GM21367 (cell line): ENCODE measurements at regions not wholly inside any gene's neighbourhood (a gene's known extent, or its start where the extent isn't known, plus 50 kb on each side); places are given as distances from the start of the nearest gene placed in this dataset.

Experiments used
- ATAC-seq: cut with Tn5 transposase; IDR thresholded peaks from one replicate; pipeline ENCODE4 v1.9.1; 2021; ENCODE audit not compliant: unreplicated experiment

- no peak for ATAC-seq
Observed at GRCh38 chr5:116389601-116390000, 185.0 kb downstream of the SEMA6A start.

DNA sequence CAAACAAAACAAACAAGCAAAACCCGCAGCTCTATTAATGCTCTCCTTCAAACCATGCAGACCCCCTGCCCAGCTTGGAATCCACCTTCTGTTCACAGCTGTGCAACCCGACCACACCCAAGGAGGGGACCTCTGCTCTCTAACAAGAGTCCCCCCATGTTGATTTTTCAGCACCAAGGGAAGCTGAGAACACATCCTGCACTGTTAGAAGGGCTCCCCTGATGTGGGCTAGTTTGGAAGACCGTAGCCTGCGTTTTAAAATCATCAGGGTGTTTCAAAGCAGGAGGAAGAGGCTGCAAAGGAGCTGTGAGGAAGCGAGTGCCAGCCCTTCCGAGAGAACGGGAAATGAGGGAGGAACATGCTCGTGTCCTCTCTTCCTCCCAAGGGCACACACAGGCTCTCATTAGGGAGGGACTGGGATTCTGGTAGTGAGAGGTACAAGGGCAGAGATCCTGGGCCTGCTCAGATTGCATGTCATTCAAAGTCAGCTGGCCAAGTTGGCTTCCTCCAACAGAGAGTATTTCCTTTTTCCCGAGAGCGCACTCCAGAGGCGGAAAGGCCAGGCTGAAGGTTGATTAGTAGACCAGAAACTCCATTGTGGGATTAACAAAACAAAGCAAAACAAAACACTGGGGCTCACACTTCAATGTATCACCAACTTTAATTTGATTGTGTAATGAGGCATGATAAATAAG lies 185.9 kb downstream of the SEMA6A start:
- ATAC-seq, result no peak

GRCh38 chr5:116387738-116388137 lies 186.9 kb downstream of the SEMA6A start:
- no peak for ATAC-seq

GRCh38 chr5:116386633-116387032 lies 188.0 kb downstream of the SEMA6A start:
- ATAC-seq, result no peak

GRCh38 chr5:116382874-116383266 lies 191.8 kb downstream of the SEMA6A start:
- ATAC-seq, result no peak

- ATAC-seq, result no peak
Observed at GRCh38 chr5:116382032-116382873, 192.4 kb downstream of the SEMA6A start.

DNA sequence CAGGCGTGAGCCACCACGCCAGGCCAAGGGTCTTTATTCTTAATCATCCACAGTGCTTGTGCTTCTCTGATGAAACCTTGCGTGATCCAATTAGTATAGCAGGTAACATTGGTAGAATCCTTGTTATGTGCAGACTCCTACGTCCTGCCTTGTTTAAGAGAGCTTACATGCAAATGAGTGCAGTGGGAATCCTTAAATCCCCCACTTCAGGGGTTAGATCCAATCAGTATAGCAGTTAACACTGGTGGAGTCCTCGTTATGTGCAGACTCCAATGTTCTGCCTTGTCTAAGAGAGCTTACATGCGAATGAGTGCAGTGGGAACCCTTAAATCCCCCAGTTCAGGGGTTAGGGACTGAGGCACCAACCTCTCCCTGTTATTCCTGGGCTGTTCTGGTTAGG lies 193.4 kb downstream of the SEMA6A start:
- no peak for ATAC-seq

- no peak for ATAC-seq
Observed at GRCh38 chr5:116380621-116381020, 194.0 kb downstream of the SEMA6A start.

DNA sequence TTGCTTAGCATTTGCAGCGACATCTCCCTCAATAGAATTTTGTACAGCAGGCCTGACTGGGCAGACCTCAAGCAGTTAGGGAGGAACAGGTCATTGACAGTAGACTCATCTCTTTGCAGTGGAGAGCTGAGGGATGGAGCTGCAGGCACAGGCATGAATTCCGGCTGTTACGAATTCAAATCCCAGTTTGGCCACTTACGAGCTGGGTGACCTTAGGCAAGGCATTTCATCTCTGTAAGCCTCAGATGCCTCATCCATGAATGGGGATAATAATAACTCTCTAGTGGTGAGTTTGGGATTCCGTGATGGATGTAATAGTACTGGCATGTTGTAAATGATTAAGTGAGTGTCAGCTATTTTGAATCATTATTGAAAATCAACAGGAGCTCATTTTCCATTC lies 195.3 kb downstream of the SEMA6A start:
- no peak for ATAC-seq

GRCh38 chr5:116378777-116379121 lies 195.9 kb downstream of the SEMA6A start:
- no peak for ATAC-seq

DNA sequence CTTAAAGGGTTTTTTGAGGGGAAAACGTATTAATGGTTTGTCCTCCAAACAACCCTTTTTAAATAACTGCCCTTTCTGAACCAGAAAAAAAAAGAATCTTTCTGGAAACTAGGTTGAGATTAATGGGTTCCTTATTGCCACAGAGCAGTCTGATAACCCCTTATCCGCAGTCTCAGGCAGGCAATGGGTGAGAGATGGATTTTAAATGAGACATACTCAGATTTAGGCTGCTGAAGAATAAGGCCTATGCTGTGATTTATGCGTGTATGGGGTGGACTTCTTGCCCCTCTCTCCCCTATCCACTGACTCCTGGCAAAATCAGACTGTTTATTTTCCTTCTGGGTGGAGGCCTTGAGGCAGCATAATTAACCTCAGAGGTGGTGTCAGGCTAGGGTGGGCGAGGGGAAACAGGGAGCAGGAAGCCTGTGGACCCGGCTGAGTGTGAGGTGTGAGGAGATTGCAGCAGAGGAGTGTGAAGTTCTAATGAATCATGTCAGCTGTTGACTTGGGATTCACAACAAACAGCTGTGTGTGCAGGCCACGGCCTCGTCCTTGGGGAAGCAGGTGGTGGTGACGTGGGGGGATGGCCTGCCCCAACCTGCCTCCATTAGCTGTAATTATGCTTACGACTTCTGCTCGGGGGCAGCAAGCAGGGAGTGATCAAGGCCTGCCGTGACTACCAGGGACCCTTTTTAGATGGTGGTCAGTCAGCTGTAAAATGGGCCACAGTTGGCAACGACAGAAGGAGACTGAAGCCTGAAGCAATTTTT lies 196.4 kb downstream of the SEMA6A start:
- ATAC-seq, result no peak

DNA sequence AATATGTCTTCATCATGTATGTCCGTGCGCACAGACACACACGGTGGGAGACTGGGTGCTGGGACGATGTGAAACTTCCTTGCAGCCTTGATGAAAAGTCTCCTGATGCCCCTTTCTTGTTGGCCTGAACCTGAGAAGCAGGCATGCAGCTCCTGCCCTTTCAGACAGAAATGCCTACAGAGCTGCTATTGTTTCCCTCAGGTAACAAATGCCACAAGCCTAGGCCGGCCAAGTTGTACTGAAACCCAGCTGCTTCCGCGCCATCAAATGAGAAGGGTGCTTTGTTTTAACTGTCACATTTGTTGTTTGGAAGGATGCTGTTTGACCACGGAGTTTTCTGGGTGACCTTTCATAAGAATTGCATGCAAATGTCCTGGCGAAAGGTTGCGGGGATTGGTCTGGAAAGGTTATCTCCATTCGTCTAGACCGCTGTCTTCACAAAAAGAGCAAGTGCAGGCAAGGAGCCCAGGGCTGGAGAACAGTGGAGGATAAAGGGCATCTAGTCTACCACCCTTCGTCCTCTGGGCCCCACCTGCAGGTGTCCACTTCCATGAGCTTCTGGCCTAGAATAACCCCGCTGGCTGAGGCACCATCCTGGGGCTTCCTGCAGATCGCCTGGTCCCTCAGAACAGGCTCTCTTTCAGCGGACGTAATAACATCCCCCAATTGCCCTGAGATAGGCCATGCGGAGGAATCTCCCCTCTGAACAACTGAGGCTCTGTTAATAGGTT lies 197.2 kb downstream of the SEMA6A start:
- no peak for ATAC-seq

GRCh38 chr5:116375926-116376325 lies 198.7 kb downstream of the SEMA6A start:
- no peak for ATAC-seq

GRCh38 chr5:116374434-116374852 lies 200.2 kb downstream of the SEMA6A start:
- ATAC-seq, result no peak

- ATAC-seq, result no peak
Observed at GRCh38 chr5:116372931-116373597, 201.6 kb downstream of the SEMA6A start.

DNA sequence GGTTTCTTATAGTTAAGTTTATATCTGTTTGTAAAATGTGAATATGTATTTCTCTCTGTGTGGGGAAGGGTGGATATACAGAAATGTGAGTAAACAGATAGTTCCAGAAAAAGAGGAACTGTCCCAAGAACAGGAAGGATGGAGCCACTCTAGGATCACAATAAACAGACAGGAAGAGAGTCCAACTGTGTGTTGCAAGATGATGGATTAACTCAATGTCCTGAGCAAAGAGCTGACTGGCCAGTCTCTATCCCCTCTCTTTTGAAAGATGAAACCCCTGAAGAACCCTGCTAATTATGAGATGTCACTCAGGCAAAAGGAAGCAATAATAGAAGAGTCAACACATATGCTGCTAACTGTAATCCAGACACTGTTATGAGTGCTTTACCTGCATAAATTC lies 202.7 kb downstream of the SEMA6A start:
- ATAC-seq, result no peak

DNA sequence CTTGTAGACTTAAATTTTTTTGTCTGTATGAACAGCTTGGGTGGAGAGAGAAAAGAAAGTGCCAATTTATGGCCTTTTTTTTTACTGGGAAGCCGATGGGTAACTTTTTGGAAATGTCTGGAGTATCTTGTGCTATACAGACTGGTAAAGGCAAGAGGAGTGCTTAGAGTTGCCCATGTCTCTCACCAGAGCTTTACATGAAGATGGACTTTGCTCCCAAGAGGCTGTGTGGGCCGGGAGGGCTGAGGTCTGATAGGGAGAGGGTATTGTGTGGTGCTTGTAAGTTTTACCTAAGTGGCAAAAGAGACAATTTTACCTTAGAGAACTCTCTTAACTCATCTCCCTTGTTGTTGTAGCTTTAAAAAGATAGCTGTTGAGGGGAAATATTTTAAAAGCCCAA lies 203.2 kb downstream of the SEMA6A start:
- ATAC-seq, result no peak

DNA sequence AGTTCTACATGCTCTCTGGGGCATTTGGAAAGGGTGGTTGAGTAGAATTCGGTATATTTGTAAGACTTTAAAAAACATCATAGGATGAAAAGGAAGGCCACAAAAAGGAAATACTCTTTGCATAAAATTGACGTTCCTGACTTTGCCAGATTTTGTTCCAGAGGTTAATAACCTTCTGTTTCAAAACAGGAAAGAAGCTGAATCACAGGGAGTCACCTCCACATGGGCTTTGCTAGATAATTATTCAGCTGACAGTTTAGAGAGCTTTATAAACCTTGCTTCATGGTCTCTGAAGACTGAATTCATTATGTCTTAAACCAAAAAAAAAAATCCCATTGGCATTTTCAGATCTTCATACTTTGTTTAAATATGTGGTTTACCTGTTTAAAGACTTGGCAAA lies 203.7 kb downstream of the SEMA6A start:
- ATAC-seq, result no peak

DNA sequence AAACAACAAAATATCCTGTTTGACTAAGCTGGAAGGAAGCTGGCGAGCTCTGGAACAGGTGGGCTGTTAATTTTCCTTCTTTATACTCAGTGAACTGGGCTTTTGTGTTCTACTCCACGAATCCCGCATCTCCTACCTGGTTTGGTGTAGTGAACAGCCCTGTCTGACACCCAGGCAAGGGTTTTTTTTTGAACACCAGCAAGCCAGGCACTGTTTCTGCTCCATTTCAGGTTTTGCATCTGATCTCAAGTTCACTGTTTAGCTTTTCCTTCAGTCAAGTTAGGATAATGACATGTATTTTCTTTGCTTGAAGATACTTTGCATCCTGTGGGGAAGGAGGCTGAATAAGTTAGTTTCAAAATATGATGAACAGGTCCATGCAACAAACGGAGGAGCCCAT lies 204.5 kb downstream of the SEMA6A start:
- ATAC-seq, result no peak

GRCh38 chr5:116365006-116365496 lies 209.6 kb downstream of the SEMA6A start:
- ATAC-seq, result peak; percentile 59
